Muscle of leg (tissue), 3 donors: ENCODE measurements at regions not wholly inside any gene's neighbourhood (a gene's known extent, or its start where the extent isn't known, plus 50 kb on each side); places are given as distances from the start of the nearest gene placed in this dataset.
"Not testable (repeated sequence)": the region's sequence is repeated elsewhere in the genome, so short reads cannot be mapped to it uniquely, and the experiment has no call there.

ENCODE experiments used
- DNase-seq: peaks from one replicate; pipeline ENCODE4 v3.0.0; 2013
- H3K27ac ChIP-seq: one replicate; pipeline ENCODE4 v1.5.1; 2013; ENCODE audit warnings: mild to moderate bottlenecking, low read length, control low read depth
- H3K27me3 ChIP-seq: one replicate; pipeline ENCODE4 v1.6.1; 2013; ENCODE audit warnings: low read length; ENCODE audit not compliant: control insufficient read depth, insufficient read depth
- H3K36me3 ChIP-seq: one replicate; pipeline ENCODE4 v1.6.1; 2013; ENCODE audit warnings: low read length; ENCODE audit not compliant: control insufficient read depth, insufficient read depth
- H3K4me1 ChIP-seq: one replicate; pipeline ENCODE4 v1.6.1; 2013; ENCODE audit warnings: low read length; ENCODE audit not compliant: control insufficient read depth, insufficient read depth
- H3K4me3 ChIP-seq: one replicate; pipeline ENCODE4 v1.5.1; 2013; ENCODE audit warnings: low read length, control low read depth
- H3K9me3 ChIP-seq: replicated peaks from 2 replicates; pipeline ENCODE4 v1.6.1; 2013; ENCODE audit warnings: low read depth, low read length; ENCODE audit not compliant: control insufficient read depth
- WGBS: methylation state at CpG from one replicate; pipeline ENCODE4 v1.1.5; 2013; ENCODE audit warnings: missing lambda C conversion rate; ENCODE audit not compliant: insufficient coverage; 5-methylcytosine and 5-hydroxymethylcytosine counted together

GRCh38 chrX:36847496-36847895 is 160.7 kb upstream of the FAM47C start:
- Histone ChIP-seq H3K4me1 (no peaks in the 10 kb centered on the region), H3K27me3 (peaks cover 2% of the 10 kb centered on the region), H3K36me3 (no peaks in the 10 kb centered on the region), H3K27ac (no peak overlapping the region), H3K4me3 (no peak overlapping the region), H3K9me3 (no peaks in the 10 kb centered on the region)
- 40% methylated on average over 1 of the region's 4 CpGs for WGBS
- peak; percentile 17 for DNase-seq

GRCh38 chrX:36849407-36849806 is 158.8 kb upstream of the FAM47C start:
- Histone ChIP-seq H3K27ac (no peak overlapping the region), H3K9me3 (no peaks in the 10 kb centered on the region), H3K27me3 (peaks cover 2% of the 10 kb centered on the region), H3K36me3 (no peaks in the 10 kb centered on the region), H3K4me3 (no peak overlapping the region), H3K4me1 (no peaks in the 10 kb centered on the region)
- DNase-seq = no peak
- WGBS = no CpG with 5 or more reads among the region's 2 CpGs

DNA sequence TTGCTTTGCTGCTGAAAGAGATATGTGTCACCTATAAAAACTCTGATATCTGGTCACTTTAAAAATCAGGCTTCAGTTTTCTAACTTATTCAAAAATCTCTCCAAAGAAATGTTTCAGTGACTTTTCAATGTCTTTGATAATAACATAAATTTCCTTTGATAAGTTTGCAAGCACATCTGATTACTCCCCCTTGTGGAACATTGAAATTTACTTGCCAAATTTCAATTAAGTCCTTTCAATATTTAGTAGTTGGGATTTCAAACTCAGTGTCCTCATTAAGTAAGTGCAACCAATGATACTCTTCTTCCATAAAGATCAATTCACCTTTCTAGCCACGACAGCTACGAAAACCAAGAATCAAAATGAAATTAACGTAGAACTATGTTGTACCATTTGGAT is 151.3 kb upstream of the FAM47C start:
- Histone ChIP-seq H3K36me3 (no peaks in the 10 kb centered on the region), H3K4me1 (no peaks in the 10 kb centered on the region), H3K4me3 (no peak overlapping the region), H3K27ac (no peak overlapping the region), H3K27me3 (peaks cover 3% of the 10 kb centered on the region), H3K9me3 (no peaks in the 10 kb centered on the region)
- WGBS = no CpG with 5 or more reads among the region's 3 CpGs
- no peak for DNase-seq

GRCh38 chrX:36859231-36859630 is 148.9 kb upstream of the FAM47C start:
- Histone ChIP-seq H3K27ac (no peak overlapping the region), H3K9me3 (no peaks in the 10 kb centered on the region), H3K4me1 (no peaks in the 10 kb centered on the region), H3K4me3 (no peak overlapping the region), H3K36me3 (no peaks in the 10 kb centered on the region), H3K27me3 (peaks cover 3% of the 10 kb centered on the region)
- no CpG with 5 or more reads among the region's 7 CpGs for WGBS
- no peak for DNase-seq

GRCh38 chrX:36861601-36862000 is 146.6 kb upstream of the FAM47C start:
- no peaks in the 10 kb centered on the region for H3K9me3 ChIP-seq
- no peak overlapping the region for H3K4me3 ChIP-seq
- peak; percentile 16 for DNase-seq
- no peaks in the 10 kb centered on the region for H3K36me3 ChIP-seq
- H3K27me3 ChIP-seq = peaks cover 3% of the 10 kb centered on the region
- H3K4me1 ChIP-seq = no peaks in the 10 kb centered on the region
- H3K27ac ChIP-seq = no peak overlapping the region

DNA sequence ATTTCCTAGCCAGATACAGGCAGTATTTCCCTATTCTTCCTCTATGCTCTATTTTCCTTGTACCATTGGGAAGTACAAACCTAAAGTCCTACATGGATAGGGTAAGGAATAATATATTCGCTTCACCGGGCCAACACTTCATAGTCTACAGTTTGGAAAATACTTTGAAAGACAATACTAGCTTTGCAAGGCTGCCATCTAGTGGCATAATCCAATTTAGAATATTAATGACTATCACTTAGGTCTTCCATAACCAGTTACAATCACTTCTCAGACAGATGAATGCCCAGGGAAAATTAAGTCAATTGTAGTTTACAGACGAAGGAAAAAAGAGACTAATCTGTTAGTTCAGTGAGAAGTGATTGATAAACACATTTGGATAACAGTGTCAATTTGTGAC is 141.0 kb upstream of the FAM47C start:
- Histone ChIP-seq H3K4me1 (no peaks in the 10 kb centered on the region), H3K27me3 (no peaks in the 10 kb centered on the region), H3K9me3 (no peaks in the 10 kb centered on the region), H3K36me3 (no peaks in the 10 kb centered on the region), H3K4me3 (no peak overlapping the region), H3K27ac (no peak overlapping the region)
- peak; percentile 51 for DNase-seq
- no CpG with 5 or more reads among the region's 3 CpGs for WGBS

GRCh38 chrX:36868592-36868991 is 139.6 kb upstream of the FAM47C start:
- H3K27ac ChIP-seq = no peak overlapping the region
- DNase-seq = no peak
- no peaks in the 10 kb centered on the region for H3K9me3 ChIP-seq
- H3K36me3 ChIP-seq = no peaks in the 10 kb centered on the region
- H3K4me1 ChIP-seq = no peaks in the 10 kb centered on the region
- H3K27me3 ChIP-seq = no peaks in the 10 kb centered on the region
- WGBS = 57% methylated on average over 3 of the region's 3 CpGs
- H3K4me3 ChIP-seq = no peak overlapping the region

GRCh38 chrX:36869457-36869856 is 138.7 kb upstream of the FAM47C start:
- Histone ChIP-seq H3K4me1 (no peaks in the 10 kb centered on the region), H3K27ac (no peak overlapping the region), H3K27me3 (no peaks in the 10 kb centered on the region), H3K4me3 (no peak overlapping the region), H3K9me3 (no peaks in the 10 kb centered on the region), H3K36me3 (no peaks in the 10 kb centered on the region)
- WGBS = no CpG with 5 or more reads among the region's 2 CpGs
- DNase-seq = no peak

GRCh38 chrX:36897690-36898089 is 110.5 kb upstream of the FAM47C start:
- Histone ChIP-seq H3K4me3 (no peak overlapping the region), H3K27ac (no peak overlapping the region), H3K36me3 (no peaks in the 10 kb centered on the region), H3K9me3 (no peaks in the 10 kb centered on the region), H3K27me3 (peaks cover 2% of the 10 kb centered on the region), H3K4me1 (no peaks in the 10 kb centered on the region)
- no peak for DNase-seq
- 76% methylated on average over 2 of the region's 3 CpGs for WGBS

DNA sequence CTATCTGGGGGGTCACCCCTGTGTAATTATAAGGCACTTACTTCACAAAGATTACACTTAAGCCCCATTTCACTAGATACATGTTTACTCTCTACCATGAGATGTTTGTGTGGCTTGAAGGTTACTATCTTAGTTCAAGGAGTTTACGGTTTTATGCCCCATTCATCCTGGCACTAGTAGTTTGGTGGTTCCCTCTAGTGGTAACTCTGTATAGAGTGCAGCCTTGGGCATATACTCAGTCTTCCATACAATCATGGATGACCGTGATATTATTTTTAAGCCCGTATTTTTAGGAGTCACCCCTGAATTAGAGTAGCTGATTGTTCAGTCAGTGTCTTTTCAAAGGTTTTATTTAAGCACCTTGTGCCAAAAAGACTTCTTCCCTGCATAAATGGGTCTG is 109.9 kb upstream of the FAM47C start:
- 73% methylated on average over 2 of the region's 3 CpGs for WGBS
- H3K36me3 ChIP-seq = no peaks in the 10 kb centered on the region
- H3K27ac ChIP-seq = no peak overlapping the region
- H3K4me1 ChIP-seq = no peaks in the 10 kb centered on the region
- H3K4me3 ChIP-seq = no peak overlapping the region
- no peaks in the 10 kb centered on the region for H3K9me3 ChIP-seq
- no peak for DNase-seq
- H3K27me3 ChIP-seq = peaks cover 2% of the 10 kb centered on the region

GRCh38 chrX:36904561-36904960 is 103.6 kb upstream of the FAM47C start:
- H3K27ac ChIP-seq, H3K36me3 ChIP-seq, DNase-seq, H3K27me3 ChIP-seq, H3K9me3 ChIP-seq, H3K4me1 ChIP-seq, H3K4me3 ChIP-seq: not testable (repeated sequence)
- 87% methylated on average over 3 of the region's 3 CpGs for WGBS
